ENCODE measurements at regions not wholly inside any gene's neighbourhood (a gene's known extent, or its start where the extent isn't known, plus 50 kb on each side); places are given as distances from the start of the nearest gene placed in this dataset.

GRCh38 chr1:172967936-172968335 is 82.8 kb downstream of the TNFSF18 start:
- TF ChIP-seq CTCF (IDR thresholded peaks at IDR 0.05; ENCODE audit: low read length) (no peak), EZH2 (optimal IDR thresholded peaks at IDR 0.05; ENCODE audit: low read depth, low read length) (no peak)

All from MM.1S (cell line).